DOHH2 (cell line): ENCODE measurements at regions not wholly inside any gene's neighbourhood (a gene's known extent, or its start where the extent isn't known, plus 50 kb on each side); places are given as distances from the start of the nearest gene placed in this dataset.

ENCODE experiments used
- H3F3A ChIP-seq: fragments of 200-600 bp; sonication (generic), shearing (Covaris generic); 2 replicates; pipeline ENCODE4 v1.6.0; 2016; ENCODE audit warnings: antibody characterized with exemption, mild to moderate bottlenecking; ENCODE audit not compliant: control insufficient read depth, insufficient read depth
- H3K27ac ChIP-seq: fragments of 200-600 bp; sonication (generic); 2 replicates; pipeline ENCODE4 v1.5.1; 2014; ENCODE audit warnings: low read depth, mild to moderate bottlenecking, low read length, moderate library complexity
- H3K27me3 ChIP-seq: fragments of 200-600 bp; sonication (generic); 2 replicates; pipeline ENCODE4 v1.6.1; 2014; ENCODE audit warnings: mild to moderate bottlenecking, low read length, mixed read lengths; ENCODE audit not compliant: control insufficient read depth
- H3K36me3 ChIP-seq: fragments of 200-600 bp; sonication (generic); 2 replicates; pipeline ENCODE4 v1.6.1; 2014; ENCODE audit warnings: mild to moderate bottlenecking, low read length, moderate library complexity, mixed read lengths; ENCODE audit not compliant: control insufficient read depth
- H3K4me1 ChIP-seq: fragments of 200-600 bp; sonication (generic); 2 replicates; pipeline ENCODE4 v1.6.1; 2014; ENCODE audit warnings: mild to moderate bottlenecking, low read length, mixed read lengths; ENCODE audit not compliant: control insufficient read depth
- H3K4me2 ChIP-seq: fragments of 200-600 bp; sonication (generic); 2 replicates; pipeline ENCODE4 v1.6.0; 2014; ENCODE audit warnings: mild to moderate bottlenecking, low read length, moderate library complexity
- H3K4me3 ChIP-seq: fragments of 200-600 bp; sonication (generic); 2 replicates; pipeline ENCODE4 v1.5.1; 2014; ENCODE audit warnings: mild to moderate bottlenecking, low read length, mixed read lengths
- H3K79me2 ChIP-seq: fragments of 200-600 bp; sonication (generic); 2 replicates; pipeline ENCODE4 v1.6.1; 2014; ENCODE audit warnings: mild to moderate bottlenecking, low read length, mixed read lengths; ENCODE audit not compliant: control insufficient read depth
- H3K9me2 ChIP-seq: fragments of 200-600 bp; sonication (generic); replicated peaks from 2 replicates; pipeline ENCODE4 v1.6.1; 2014; ENCODE audit warnings: mild to moderate bottlenecking, low read length, mixed read lengths; ENCODE audit not compliant: control insufficient read depth
- H3K9me3 ChIP-seq: fragments of 200-600 bp; sonication (generic); 2 replicates; pipeline ENCODE4 v1.6.1; 2014; ENCODE audit warnings: antibody characterized with exemption, low read length, mixed read lengths; ENCODE audit not compliant: control insufficient read depth, insufficient read depth
- H4K20me1 ChIP-seq: fragments of 200-600 bp; sonication (generic); 2 replicates; pipeline ENCODE4 v1.6.0; 2014; ENCODE audit warnings: low read depth, mild to moderate bottlenecking, antibody characterized with exemption, low read length, moderate library complexity; ENCODE audit not compliant: control insufficient read depth, insufficient read depth
- EZH2phosphoT487 ChIP-seq: fragments of 200-600 bp; sonication (generic); IDR thresholded peaks from 2 replicates; pipeline ENCODE4 v1.6.1; 2017; ENCODE audit warnings: borderline replicate concordance, mild to moderate bottlenecking, antibody characterized with exemption, low read length, moderate library complexity, mixed read lengths
- TF ChIP-seq, protein P1 (sequence below): fragments of 200-600 bp; sonication (generic); IDR thresholded peaks from one replicate; pipeline ENCODE4 v1.5.1; 2014; ENCODE audit warnings: antibody characterized with exemption, mild to moderate bottlenecking, low read depth, low read length; ENCODE audit not compliant: poor library complexity, severe bottlenecking

- Histone ChIP-seq H3K4me3 (no peak overlapping the region), H3K9me3 (no peaks in the 10 kb centered on the region), H4K20me1 (no peaks in the 10 kb centered on the region), H3K79me2 (no peaks in the 10 kb centered on the region), H3K27me3 (no peaks in the 10 kb centered on the region), H3K9me2 (no peaks in the 10 kb centered on the region), H3K27ac (no peak overlapping the region), H3K4me2 (no peak overlapping the region), H3K4me1 (no peaks in the 10 kb centered on the region; the same call in 1 of the 2 replicates), H3F3A (no peaks in the 10 kb centered on the region), H3K36me3 (no peaks in the 10 kb centered on the region)
- TF ChIP-seq EZH2phosphoT487: no peak
- TF ChIP-seq, protein P1, sequence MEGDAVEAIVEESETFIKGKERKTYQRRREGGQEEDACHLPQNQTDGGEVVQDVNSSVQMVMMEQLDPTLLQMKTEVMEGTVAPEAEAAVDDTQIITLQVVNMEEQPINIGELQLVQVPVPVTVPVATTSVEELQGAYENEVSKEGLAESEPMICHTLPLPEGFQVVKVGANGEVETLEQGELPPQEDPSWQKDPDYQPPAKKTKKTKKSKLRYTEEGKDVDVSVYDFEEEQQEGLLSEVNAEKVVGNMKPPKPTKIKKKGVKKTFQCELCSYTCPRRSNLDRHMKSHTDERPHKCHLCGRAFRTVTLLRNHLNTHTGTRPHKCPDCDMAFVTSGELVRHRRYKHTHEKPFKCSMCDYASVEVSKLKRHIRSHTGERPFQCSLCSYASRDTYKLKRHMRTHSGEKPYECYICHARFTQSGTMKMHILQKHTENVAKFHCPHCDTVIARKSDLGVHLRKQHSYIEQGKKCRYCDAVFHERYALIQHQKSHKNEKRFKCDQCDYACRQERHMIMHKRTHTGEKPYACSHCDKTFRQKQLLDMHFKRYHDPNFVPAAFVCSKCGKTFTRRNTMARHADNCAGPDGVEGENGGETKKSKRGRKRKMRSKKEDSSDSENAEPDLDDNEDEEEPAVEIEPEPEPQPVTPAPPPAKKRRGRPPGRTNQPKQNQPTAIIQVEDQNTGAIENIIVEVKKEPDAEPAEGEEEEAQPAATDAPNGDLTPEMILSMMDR: no peak
These were observed 111.4 kb downstream of the ATXN3L start for GRCh38 chrX:13208281-13208935.

GRCh38 chrX:13203271-13203670, 116.6 kb downstream of the ATXN3L start:
- Histone ChIP-seq H3K79me2 (no peaks in the 10 kb centered on the region), H3K9me3 (no peaks in the 10 kb centered on the region), H3K27me3 (no peaks in the 10 kb centered on the region), H3F3A (no peaks in the 10 kb centered on the region), H3K4me1 (no peaks in the 10 kb centered on the region), H3K27ac (no peak overlapping the region), H4K20me1 (no peaks in the 10 kb centered on the region), H3K4me3 (no peak overlapping the region), H3K36me3 (no peaks in the 10 kb centered on the region), H3K9me2 (no peaks in the 10 kb centered on the region), H3K4me2 (no peak overlapping the region)
- TF ChIP-seq, protein P1: no peak

DNA sequence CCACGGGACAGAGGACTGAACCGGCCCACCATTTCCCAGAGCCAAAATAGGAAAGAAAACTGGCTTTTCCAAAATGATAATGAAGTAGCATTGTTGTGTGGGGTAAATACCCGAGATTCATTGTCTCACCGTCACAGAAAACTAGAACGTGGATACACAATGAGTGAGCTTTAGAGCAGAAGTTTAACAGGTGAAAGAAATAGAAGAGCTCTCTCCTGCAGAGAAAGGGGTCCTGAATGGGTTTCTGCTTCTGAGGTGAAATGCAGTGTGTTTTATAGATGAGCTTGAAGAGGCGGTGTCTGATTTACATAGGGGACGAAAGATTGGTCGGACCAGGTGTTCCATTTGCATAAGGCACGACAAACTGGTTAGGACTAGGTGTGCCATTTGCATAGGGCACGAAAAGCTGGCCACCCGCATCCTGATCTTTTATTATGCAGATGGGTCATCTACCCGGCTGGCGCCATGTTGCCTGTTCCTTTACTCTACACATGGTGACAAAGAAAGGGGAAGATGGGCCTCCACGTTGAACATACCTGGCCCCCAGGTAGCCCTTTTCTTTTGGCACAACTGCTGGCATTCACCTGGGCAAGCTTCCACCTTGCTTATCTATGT, 118.1 kb downstream of the ATXN3L start:
- Histone ChIP-seq H3K4me2 (no peak overlapping the region), H3F3A (no peaks in the 10 kb centered on the region), H3K36me3 (no peaks in the 10 kb centered on the region), H4K20me1 (no peaks in the 10 kb centered on the region), H3K9me2 (no peaks in the 10 kb centered on the region), H3K4me1 (no peaks in the 10 kb centered on the region), H3K27ac (no peak overlapping the region), H3K27me3 (no peaks in the 10 kb centered on the region), H3K79me2 (no peaks in the 10 kb centered on the region), H3K4me3 (no peak overlapping the region), H3K9me3 (no peaks in the 10 kb centered on the region)
- no peak for TF ChIP-seq EZH2phosphoT487
- TF ChIP-seq, protein P1: no peak
